ENCODE measurements at regions not wholly inside any gene's neighbourhood (a gene's known extent, or its start where the extent isn't known, plus 50 kb on each side); places are given as distances from the start of the nearest gene placed in this dataset.
"Not testable (repeated sequence)": the region's sequence is repeated elsewhere in the genome, so short reads cannot be mapped to it uniquely, and the experiment has no call there.

DNA sequence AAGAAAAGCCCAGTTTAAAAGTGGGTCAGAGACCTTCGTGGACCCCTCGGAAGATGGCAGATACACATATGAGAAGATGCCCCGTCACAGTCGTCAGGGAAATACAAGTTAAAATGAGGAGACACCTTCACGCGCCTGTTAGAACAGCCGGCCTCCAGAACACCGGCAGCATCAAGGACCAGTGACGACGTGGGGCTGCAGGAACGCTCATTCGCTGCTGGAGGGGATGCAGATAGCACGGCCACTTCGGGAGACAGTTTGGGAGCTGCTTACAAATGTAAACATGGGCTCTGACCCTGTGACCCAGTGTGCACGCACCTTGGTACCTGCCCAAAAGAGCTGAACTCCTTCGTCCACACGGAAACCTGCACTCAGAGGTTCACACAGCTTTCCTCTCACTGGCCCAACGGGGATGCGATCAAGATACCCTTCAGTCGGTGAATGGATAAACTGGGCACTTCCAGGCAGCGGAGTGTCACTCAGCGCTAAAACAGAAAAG, 83.7 kb upstream of the CTDP1 start:
- DNase-seq, result no peak

DNA sequence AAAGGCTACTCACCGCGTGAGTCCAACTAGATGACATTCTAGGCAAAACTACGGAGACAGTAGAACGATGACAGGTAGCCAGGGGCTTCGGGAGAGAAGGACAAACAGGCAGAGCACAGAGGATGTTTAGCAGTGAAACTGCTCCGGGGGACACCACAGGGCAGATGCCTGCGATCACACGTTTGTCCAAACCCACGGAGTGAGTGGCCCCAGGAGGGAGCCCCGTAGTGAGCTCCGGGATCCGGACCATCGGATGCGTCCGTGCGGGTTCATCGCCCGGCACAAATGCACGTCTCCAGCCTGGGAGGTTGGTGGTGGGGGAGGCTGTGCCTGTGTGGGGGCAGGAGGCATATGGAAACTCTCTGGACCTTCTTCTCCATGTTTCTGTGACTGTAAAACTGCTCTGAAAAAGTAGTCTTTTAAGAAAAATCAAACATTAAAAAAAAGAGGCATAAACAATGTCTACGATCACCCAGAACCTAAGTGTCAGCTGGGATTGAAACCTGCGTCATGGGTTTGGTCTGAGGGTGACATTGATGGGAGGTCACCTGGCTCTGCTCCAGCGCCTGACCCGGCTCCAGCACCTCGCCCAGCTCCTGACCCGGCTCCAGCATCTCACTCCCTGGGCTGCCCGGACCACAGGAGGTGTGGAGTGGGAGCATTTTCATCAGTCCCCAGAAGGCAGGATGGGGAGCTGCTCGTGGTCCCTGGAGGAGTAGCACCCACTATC, 83.0 kb upstream of the CTDP1 start:
- DNase-seq, result no peak

DNA sequence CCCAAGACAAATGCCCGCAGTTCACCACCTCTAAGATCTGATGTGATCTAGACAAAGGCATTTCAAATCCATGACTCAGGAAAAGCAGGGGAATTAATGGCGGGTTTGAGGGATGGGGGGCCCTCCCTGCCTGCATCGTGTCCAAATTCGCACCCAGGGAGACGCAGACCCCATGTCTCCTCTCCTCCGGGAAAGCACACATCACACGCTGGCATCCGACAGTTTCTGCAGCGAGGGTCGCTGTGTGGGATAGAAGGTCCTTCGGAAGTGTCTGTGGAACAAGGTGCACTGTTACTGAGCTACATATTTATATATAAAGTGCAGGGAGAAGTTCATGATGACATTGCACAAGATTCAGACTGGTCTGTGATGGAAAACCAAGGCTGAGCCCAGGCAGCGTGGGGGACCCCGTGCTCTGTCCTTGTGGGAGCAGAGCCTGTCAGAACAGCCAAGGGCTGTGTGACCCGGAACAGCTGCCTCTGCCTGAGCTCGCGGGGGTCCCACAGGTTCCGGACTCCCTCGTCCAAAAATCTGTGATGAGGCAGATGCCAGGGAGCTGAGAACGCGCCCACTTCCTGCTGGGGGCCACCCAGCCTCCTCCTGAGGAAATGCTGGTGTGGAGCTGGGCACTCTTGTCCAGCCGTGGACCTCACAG, 82.3 kb upstream of the CTDP1 start:
- no peak for DNase-seq

DNA sequence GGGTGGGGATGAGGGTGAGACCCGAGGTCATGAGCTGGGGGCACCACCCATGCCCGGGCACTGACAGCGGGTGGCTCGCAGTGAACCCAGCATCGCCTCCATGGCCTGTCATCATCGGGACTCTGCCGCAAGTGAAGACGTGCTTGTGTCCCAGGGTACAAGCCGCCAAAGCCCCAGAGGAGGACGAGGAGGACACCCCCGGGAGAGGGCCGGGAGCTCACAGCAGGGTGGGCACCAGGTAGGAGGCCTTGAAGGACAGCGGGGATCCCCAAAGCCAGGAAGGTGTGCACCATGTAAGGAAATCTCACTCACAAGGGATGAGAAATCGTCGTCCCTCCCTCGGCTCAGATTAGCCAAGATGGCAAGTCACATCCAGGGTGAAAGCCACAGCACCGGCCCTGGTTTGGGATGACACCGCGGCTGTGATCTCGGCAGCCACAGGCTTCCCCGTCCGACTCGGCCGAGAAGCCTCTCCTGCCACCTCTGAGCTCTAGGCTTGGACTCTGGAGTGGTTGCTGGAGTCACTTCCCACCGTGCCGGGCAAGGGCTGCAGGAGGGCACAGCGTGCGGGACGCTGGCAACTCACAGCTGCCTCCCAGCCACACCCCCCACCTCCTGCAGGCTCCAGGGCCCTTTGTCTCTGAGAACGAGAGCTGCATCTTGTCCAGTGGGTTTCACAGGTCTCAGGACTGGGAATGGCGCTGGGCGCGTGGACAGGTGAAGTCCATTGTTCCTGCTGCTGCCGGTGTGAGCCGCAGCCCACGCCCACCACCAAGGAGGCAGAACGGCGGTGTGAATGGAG, 81.6 kb upstream of the CTDP1 start:
- no peak for DNase-seq

DNA sequence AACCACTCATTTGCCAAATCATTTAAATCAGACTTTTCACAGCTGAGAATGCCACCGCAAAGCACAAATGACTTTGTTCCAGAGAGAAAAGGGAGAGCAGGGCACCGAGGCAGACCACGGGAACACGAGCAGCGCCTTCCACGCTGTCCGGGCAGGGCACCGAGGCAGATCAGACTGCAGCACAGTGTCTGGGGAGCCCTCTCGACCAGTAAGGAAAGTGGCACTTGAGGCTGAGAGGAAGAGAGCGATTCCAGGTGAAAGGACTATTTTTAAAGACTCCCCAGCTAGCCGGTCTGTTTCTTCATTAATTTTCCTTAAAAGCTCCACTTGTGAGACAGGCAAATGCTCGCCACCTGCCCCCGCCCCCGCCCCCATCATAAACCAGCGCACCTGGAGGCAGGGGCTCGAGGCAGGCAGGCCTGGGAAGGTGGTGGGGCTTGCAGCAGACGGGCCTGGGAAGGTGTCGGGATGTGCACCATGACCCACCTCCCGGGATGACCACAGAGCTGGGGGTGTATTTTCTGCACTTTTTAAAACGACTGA, 80.9 kb upstream of the CTDP1 start:
- DNase-seq, result no peak

DNA sequence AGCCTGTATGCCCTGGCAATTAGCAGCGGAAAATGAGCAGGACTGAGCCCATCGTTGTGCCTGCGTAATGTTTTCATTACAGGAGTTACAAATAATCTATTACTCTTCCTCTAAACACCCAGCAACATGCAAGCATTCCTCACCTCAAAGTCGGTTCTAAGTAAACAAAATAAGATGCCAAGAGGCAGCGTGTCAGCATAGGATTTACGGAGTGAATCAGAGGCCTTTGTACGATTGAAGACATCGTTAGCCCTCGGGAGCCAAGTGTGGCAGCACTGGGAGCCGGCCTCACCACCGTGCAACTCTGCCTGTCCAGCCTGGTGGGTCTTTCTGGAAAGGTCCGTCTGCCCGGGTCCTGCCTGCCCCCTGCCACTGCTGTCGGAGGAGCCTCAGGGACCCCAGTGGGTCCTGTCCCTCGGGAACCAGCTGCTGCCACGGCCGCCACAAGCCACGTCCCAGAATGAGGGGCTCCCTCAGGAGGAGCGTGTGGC, 80.1 kb upstream of the CTDP1 start:
- DNase-seq, result no peak

DNA sequence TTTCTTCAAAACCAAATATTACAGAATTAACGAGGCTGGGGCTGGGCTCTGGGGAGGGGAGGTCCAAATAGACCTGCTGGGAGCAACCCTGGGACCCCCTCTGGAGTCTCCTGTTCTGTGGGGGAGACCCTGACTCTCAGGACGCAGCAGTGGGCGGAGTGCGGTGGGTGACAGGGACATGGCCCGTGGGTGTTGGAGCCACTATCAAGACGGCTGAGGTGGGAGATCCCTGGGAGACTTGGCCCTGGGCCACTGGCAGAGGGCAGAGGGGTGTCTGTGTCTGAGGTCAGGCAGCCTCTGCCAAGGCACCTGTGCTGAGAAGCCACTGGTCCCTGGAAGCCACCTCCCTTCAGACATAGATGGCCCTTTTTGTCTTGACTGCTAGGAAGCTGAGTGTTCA, 79.5 kb upstream of the CTDP1 start:
- DNase-seq, result no peak

DNA sequence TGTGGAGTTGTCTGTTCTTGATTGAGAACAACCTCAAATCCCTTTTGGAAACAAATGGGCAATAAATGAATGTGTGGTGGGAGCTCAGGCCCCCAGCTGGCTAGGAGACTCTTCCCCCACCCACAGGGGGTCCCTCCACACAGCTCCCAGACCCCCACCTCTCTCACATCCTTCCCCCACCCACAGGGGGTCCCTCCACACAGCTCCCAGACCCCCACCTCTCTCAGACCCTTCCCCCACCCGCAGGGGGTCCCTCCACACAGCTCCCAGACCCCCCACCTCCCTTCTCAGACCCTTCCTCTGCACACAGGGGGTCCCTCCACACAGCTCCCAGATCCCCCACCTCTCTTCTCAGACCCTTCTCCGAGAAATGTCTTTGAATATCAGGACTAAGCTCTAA, 79.0 kb upstream of the CTDP1 start:
- DNase-seq, result no peak

DNA sequence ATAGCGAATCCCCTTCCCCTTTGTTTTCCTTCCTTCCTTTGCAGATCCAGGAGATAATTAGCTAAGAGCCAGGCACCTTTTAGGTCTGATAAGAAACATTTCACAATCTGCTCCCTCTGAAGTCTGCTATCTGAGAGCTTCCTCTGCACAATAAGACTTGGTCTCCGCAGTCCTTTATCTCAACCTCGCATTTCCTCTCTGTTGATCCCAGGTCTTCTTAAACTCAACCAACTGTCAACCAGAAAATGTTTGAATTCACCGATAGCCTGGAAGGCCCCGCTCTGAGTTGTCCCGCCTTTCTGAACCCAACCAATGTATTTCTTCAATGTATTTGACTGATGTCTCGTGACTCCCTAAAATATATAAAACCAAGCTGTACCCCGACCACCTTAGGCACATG, 78.4 kb upstream of the CTDP1 start:
- DNase-seq, result no peak

DNA sequence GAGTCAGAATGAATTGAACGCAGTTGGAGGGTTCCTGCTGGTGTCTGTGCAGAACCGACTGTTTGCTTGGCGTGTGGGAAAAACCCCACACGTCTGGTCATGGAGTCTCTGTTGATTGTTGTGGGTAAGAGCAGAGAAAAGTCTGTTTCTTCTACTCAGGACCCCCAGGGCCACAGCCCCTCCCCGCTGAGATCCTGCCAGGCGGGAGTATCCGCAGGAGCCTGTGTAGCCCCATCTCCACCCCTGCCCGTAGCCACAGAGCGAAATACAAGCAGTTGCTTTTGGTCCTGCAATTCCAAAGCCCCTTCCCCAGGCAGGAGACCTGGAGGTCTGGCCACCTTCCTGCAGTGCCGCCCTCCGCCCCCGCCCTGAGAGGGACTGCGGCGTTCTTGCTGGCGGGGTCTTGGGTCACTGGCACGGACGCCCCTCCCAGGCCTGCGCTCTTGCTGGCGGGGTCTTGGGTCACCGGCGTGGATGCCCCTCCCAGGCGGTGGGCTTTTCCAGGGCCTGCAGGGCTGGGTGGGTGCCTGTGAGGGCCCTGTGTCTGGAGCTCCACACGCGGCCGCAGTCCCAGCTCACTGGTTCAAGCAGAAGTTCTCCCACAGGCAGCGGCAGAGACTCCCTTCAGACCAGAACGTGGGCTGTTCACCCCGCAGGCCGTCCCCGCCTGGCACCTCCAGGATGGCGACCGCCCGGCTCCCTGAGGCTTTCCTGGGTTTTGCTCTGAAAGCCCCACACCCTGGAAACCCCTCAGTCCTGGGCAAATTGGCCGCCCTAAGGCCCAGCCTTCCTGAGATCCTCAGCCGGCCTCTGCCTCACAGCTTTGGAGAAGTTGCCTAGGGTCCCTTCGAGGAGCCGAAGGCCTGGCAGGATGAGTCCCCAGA, 76.0 kb upstream of the CTDP1 start:
- DNase-seq, result no peak

DNA sequence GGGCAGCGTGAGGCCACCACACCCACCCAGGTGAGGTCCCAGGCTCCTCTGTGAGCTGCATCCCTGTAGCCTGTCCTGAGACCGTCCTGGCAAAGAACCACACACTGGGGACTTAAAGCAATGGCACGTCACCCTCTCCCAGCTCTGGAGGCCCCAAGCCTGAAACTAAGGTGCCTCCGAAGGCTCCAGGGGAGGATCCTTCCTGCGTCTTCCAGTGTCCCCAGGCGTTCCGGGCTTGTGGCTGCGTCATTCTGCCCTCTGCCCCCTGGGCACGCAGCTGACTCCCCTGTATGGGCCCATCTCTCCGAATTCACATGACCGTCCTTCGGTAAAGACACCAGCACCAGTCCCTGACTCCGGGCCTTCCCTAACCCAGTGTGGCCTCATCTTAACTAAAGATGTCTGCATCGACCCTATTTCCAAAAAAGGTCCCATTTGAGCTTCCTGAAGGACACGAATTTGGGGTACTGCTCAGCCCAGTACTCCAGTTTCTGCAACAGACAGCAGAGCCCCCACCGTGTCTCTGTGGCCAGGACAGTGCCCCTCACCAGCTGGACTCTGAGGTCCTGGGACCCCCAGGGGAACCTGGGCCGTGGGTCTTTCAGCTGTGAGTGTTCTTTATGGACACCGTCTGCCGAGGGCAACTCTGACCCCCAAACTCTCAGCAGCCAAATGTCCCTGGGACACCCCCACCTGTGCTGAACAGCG, 75.2 kb upstream of the CTDP1 start:
- no peak for DNase-seq

DNA sequence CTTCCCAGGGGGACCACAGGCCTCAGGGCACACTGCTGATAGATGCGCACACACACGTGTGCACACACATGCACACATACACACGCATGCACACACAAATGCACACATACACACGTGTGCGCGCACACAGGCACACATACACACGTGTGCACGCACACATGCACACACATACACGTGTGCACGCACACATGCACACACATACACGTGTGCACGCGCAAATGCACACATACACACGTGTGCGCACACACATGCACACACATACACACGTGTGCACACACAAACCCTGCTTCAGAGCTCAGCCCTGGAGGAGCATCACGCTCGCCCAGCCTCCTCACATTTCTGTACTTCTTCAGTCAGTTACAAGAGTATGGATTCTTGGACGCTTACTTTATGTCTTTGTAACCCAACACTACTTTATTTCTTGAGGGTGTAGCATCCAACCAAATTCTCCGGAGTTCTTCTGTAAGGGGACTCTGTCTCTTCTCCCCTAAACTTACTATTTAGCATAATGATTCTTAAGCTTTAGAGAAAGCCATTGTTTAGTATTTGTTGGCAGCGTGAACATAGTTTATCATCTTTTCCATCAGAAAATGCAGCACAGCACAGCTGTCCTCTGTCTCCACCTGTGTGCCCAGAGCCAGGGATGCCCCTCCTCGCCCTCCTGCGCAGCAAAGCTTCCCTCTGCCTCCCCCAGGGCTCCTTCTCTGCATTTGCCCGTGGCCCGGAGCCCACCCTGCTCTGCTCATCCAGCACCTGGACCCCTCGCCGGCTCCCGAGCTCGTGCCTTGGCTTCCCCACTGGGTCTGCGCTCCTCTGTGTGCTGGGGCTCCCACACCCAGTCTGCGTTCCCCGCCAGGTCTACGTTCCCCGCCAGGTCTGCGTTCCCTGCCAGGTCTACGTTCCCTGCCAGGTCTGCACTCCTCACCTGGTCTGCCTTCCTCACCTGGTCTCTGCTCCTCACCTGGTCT, 74.4 kb upstream of the CTDP1 start:
- no peak for DNase-seq

DNA sequence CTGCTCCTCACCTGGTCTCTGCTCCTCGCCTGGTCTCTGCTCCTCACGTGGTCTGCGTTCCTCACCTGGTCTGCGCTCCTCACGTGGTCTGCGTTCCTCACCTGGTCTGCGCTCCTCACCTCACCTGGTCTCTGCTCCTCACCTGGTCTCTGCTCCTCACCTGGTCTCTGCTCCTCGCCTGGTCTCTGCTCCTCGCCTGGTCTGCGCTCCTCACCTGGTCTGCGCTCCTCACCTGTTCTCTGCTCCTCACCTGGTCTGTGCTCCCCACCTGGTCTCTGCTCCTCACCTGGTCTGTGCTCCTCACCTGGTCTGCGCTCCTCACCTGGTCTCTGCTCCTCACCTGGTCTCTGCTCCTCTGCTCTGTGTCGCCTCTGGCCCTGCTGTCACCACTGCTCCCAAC, 73.5 kb upstream of the CTDP1 start:
- DNase-seq, result not testable (repeated sequence)

DNA sequence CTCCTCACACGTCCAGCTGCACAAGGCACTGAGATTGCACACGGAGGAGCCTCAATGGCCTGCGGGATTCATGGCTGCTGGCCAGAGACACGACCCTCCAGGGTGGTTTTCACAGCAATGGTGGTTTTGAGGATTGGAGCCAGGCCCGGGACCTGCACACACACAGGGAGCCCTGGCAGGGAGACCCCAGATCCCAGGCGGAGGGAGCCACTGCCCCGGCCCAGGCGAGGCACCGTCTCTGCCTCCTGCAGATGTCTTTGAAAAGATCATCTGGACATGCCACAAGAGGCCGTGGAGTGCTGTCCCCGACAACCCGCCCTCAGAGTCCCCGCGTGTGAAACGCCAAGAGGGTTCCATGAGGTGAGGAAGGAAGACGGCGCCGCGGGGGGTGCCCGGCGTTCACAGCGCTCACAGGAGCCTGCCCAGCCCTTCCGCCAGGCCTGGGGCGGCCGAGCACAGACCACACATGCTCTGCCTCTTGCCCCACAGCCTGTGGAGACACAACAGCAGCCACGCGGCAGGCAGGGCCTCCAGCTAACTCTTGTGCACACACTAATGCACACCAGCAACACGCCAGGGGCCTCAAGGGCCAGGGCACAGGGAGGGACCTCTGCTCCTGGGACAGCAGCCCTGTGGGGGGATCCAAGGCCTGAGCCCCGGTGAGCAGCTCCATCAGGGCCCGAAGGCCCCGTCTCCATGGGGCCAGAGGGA, 72.8 kb upstream of the CTDP1 start:
- DNase-seq, result no peak

DNA sequence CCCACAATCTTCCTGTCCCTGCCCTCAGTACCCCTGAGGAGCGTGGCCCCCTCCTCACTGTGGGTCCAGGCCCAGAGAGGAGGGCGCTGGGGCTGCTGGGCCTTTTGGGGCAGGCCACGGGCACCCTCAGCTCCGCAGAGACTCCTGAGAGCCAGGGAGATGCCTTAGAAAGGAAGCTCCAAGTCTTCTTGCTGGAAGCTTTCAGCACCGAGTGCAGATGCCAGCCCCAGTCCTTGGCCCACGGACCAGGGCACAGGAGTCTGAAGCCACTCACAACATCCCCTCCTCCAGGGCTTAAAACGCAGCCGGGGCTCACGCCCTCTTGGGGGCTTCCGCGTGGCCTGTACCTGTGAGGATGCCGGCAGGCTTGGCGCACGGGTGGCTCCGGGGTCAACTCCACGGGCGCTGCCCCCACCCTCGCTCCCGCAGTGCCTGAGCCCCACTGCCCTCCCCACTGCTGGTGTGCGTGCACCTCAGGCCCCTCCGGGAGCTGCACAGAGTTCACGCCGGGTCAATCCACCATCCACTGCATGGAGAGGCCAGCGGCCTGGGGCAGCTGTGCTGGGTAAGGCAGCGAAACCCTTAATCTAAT, 72.1 kb upstream of the CTDP1 start:
- DNase-seq, result no peak

DNA sequence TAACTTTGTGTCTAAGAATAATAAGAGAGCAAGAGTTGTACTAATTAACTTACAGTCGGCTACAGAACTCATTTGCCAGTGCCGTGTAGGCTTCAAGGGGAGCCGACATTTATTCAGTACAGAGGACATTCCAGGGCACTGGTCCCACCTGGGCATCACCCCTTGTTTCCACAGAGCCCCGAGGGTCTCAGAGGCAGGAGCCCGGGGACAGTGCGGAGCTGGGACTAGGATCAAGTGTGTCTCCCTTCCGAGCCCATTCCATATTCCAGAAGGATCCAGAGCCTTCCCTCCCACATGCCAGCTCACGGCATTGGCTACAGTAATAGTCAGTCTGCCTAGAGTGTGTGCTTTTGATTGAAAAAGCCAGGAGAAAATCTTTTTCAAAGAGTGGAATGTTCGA, 71.5 kb upstream of the CTDP1 start:
- no peak for DNase-seq

DNA sequence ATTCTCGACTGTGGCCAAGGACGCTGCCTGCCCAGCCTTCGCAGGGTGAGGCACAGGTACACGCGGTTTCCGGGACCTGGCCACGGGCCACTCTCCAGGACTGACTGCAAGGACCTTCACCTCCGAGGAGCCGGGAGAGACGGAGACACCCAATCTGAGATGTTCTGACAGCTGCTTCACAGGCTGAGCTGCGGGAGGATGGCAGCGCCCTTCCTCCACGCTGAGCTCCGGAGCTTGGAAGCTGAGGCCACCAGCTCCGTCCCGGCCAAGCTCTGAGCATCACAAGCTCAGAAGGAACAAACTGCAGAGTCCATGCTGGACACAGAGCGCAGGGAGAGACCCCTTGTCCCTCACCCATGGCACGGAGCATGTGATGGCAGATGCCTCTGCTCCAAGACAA, 71.1 kb upstream of the CTDP1 start:
- no peak for DNase-seq

DNA sequence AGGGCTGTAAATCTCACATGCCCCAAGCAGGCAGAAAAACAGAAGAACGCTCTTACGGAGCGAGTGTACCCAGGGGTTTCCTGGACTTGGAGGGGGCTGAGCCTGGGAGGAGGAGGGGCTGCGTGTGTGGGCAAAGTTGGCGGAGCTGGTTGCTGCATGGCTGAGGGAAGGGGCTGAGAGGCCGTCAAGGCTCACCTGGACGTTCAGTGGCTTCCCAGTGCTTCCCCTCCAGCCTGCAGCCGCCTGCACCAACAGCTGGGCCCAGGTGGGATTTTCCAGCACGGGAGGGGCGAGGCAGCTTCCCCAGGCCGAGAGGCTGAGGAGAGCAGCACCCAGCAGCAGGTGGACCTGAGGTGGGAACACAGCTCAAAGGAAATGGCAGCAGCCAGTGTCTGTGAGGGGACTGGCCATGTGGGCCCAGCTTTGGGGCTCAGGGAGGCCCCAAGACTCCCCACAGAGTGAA, 70.6 kb upstream of the CTDP1 start:
- DNase-seq, result no peak

Measured in hypothalamus (tissue), 51 donors.